ENCODE measurements at regions not wholly inside any gene's neighbourhood (a gene's known extent, or its start where the extent isn't known, plus 50 kb on each side); places are given as distances from the start of the nearest gene placed in this dataset.

- H3K4me1 ChIP-seq: no peaks in the 10 kb centered on the region
- no peaks in the 10 kb centered on the region for H3K27me3 ChIP-seq
- no peak overlapping the region for H3K27ac ChIP-seq
- intact Hi-C loops (cut with DNase I): no loop called here
- DNase-seq: no peak
- ATAC-seq: no peak
- H3K4me3 ChIP-seq: no peak overlapping the region
- no peaks in the 10 kb centered on the region for H3K36me3 ChIP-seq
- no peaks in the 10 kb centered on the region for H3K9me3 ChIP-seq
- no peak for TF ChIP-seq CTCF (IDR thresholded peaks at IDR 0.05)
Observed at GRCh38 chr1:232688398-232688797, 58.5 kb upstream of the SIPA1L2 start.

GRCh38 chr1:232689711-232690110, 59.8 kb upstream of the SIPA1L2 start:
- ATAC-seq (no peak), DNase-seq (no peak)
- H3K27ac ChIP-seq: no peak overlapping the region
- no peaks in the 10 kb centered on the region for H3K9me3 ChIP-seq
- H3K4me1 ChIP-seq: no peaks in the 10 kb centered on the region
- no peak overlapping the region for H3K4me3 ChIP-seq
- no peak for TF ChIP-seq CTCF (IDR thresholded peaks at IDR 0.05)
- no peaks in the 10 kb centered on the region for H3K36me3 ChIP-seq
- intact Hi-C loops (cut with DNase I): no loop called here
- H3K27me3 ChIP-seq: no peaks in the 10 kb centered on the region

- Histone ChIP-seq H3K9me3 (no peaks in the 10 kb centered on the region), H3K36me3 (no peaks in the 10 kb centered on the region), H3K27ac (no peak overlapping the region), H3K4me1 (no peaks in the 10 kb centered on the region), H3K4me3 (no peak overlapping the region), H3K27me3 (no peaks in the 10 kb centered on the region)
- intact Hi-C loops (cut with DNase I): no loop called here
- ATAC-seq (no peak), DNase-seq (no peak)
- no peak for TF ChIP-seq CTCF (IDR thresholded peaks at IDR 0.05)
Observed at GRCh38 chr1:232690285-232690935, 60.5 kb upstream of the SIPA1L2 start.

GRCh38 chr1:232694475-232694874, 64.5 kb upstream of the SIPA1L2 start:
- no peak overlapping the region for H3K27ac ChIP-seq
- intact Hi-C loops (cut with DNase I): no loop called here
- no peak for ATAC-seq

More at GRCh38 chr1:232694475-232694874, 64.5 kb upstream of the SIPA1L2 start:
- DNase-seq: no peak
- Histone ChIP-seq H3K9me3 (no peaks in the 10 kb centered on the region), H3K4me1 (no peaks in the 10 kb centered on the region), H3K4me3 (no peak overlapping the region), H3K27me3 (no peaks in the 10 kb centered on the region), H3K36me3 (no peaks in the 10 kb centered on the region)
- no peak for TF ChIP-seq CTCF (IDR thresholded peaks at IDR 0.05)
